ENCODE measurements at regions not wholly inside any gene's neighbourhood (a gene's known extent, or its start where the extent isn't known, plus 50 kb on each side); places are given as distances from the start of the nearest gene placed in this dataset.
"Not testable (repeated sequence)": the region's sequence is repeated elsewhere in the genome, so short reads cannot be mapped to it uniquely, and the experiment has no call there.

- Mint-ChIP-seq H3K9me3 (no peaks in the 10 kb centered on the region), H3K36me3 (ENCODE audit: insufficient read depth) (no peaks in the 10 kb centered on the region), H3K4me1 (ENCODE audit: low read depth) (no peaks in the 10 kb centered on the region), H3K27me3 (ENCODE audit: low read depth) (peaks cover 47% of the 10 kb centered on the region), H3K4me3 (no peak overlapping the region)
- DNase-seq = no peak
- no peak for ATAC-seq
Measured at GRCh38 chr19:30256496-30256850, 115.7 kb upstream of the ZNF536 start.

- Mint-ChIP-seq H3K4me1 (ENCODE audit: low read depth) (no peaks in the 10 kb centered on the region), H3K27me3 (ENCODE audit: low read depth) (peaks cover 9% of the 10 kb centered on the region), H3K9me3 (no peaks in the 10 kb centered on the region), H3K4me3 (no peak overlapping the region), H3K36me3 (ENCODE audit: insufficient read depth) (no peaks in the 10 kb centered on the region)
- ATAC-seq = no peak
- DNase-seq = no peak
Measured at GRCh38 chr19:30263830-30264381, 108.3 kb upstream of the ZNF536 start.

DNA sequence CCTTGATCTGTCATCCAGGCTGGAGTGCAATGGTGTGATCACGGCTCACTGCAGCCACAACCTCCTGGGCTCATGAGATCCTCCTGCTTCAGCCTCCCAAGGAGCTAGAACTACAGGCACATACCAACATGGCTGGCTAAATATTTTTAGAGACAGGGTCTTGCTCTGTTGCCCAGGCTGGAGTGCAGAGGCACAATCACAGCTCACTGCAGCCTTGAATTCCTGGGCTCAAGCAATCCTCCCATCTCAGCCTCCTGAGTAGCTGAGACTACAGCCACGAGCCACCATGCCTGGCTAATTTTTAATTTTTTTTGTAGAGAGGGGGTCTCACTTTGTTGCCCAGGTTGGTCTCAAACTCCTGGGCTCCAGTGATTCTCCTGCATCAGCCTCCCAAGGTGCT lies 106.3 kb upstream of the ZNF536 start:
- ATAC-seq; H3K36me3 Mint-ChIP-seq (ENCODE audit: insufficient read depth); H3K4me1 Mint-ChIP-seq (ENCODE audit: low read depth); DNase-seq; H3K27me3 Mint-ChIP-seq (ENCODE audit: low read depth); H3K4me3 Mint-ChIP-seq; H3K9me3 Mint-ChIP-seq: not testable (repeated sequence)

- DNase-seq (no peak), ATAC-seq (no peak)
- no peak overlapping the region for H3K4me3 Mint-ChIP-seq
- no peaks in the 10 kb centered on the region for H3K36me3 Mint-ChIP-seq (ENCODE audit: insufficient read depth)
- H3K4me1 Mint-ChIP-seq (ENCODE audit: low read depth) = no peaks in the 10 kb centered on the region
- no peaks in the 10 kb centered on the region for H3K9me3 Mint-ChIP-seq
- peaks cover 3% of the 10 kb centered on the region for H3K27me3 Mint-ChIP-seq (ENCODE audit: low read depth)
Measured at GRCh38 chr19:30266687-30267086, 105.5 kb upstream of the ZNF536 start.

GRCh38 chr19:30267332-30267731 lies 104.9 kb upstream of the ZNF536 start:
- DNase-seq (no peak), ATAC-seq (no peak)
- Mint-ChIP-seq H3K4me3 (no peak overlapping the region), H3K9me3 (peaks cover under 1% of the 10 kb centered on the region), H3K27me3 (ENCODE audit: low read depth) (peaks cover 3% of the 10 kb centered on the region), H3K36me3 (ENCODE audit: insufficient read depth) (no peaks in the 10 kb centered on the region), H3K4me1 (ENCODE audit: low read depth) (no peaks in the 10 kb centered on the region)

DNA sequence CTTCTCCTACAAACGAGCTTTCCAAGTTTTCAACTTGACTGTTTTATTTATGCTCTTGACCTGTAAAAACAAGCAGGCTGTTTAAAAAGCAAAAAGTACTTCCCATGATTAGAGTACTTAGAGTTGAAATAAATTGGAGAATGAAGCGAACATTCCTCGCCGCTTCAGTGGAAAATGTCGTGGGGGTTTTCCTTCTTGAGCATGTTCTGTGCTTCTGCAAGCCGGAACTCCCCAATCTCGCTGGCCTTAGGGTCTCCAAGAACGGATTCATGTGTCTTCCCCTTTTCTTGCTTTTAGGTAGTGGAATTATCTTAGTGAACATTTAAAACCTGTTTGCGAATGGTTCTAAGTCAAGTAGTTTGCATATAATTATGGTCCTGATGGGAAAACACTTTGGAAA lies 103.6 kb upstream of the ZNF536 start:
- H3K27me3 Mint-ChIP-seq (ENCODE audit: low read depth) = no peaks in the 10 kb centered on the region

DNA sequence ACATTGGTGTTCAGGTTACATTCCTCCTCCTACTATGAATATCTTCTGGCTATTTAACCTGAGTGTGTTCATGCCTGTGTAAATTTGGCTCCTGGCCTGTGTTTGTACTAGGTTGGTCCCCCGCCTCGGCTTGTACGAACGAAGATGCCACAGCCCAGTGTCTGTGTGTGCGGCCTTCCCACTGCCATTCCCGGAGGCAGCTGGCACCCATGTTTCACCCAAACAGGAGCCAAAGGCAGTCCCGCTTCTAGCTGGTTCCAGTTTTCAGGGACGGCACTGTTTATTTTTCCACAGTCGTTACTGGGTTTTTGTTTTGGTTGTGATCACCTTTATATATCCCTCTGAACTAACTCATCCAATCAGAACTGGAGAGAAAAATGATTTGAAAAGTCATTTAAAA lies 102.5 kb upstream of the ZNF536 start:
- H3K4me3 Mint-ChIP-seq = no peak overlapping the region
- no peaks in the 10 kb centered on the region for H3K27me3 Mint-ChIP-seq (ENCODE audit: low read depth)
- H3K9me3 Mint-ChIP-seq = peaks cover 14% of the 10 kb centered on the region
- ATAC-seq = no peak
- DNase-seq = no peak
- H3K4me1 Mint-ChIP-seq (ENCODE audit: low read depth) = no peaks in the 10 kb centered on the region
- no peaks in the 10 kb centered on the region for H3K36me3 Mint-ChIP-seq (ENCODE audit: insufficient read depth)

More for the DNA sequence above, 103.6 kb upstream of the ZNF536 start:
- DNase-seq (no peak), ATAC-seq (no peak)
- no peak overlapping the region for H3K4me3 Mint-ChIP-seq
- no peaks in the 10 kb centered on the region for H3K4me1 Mint-ChIP-seq (ENCODE audit: low read depth)
- no peaks in the 10 kb centered on the region for H3K36me3 Mint-ChIP-seq (ENCODE audit: insufficient read depth)
- H3K9me3 Mint-ChIP-seq = peaks cover 10% of the 10 kb centered on the region

GRCh38 chr19:30271816-30272215 lies 100.4 kb upstream of the ZNF536 start:
- Mint-ChIP-seq H3K27me3 (ENCODE audit: low read depth) (no peaks in the 10 kb centered on the region), H3K36me3 (ENCODE audit: insufficient read depth) (no peaks in the 10 kb centered on the region), H3K9me3 (peaks cover 14% of the 10 kb centered on the region), H3K4me1 (ENCODE audit: low read depth) (no peaks in the 10 kb centered on the region), H3K4me3 (no peak overlapping the region)
- no peak for ATAC-seq
- no peak for DNase-seq

DNA sequence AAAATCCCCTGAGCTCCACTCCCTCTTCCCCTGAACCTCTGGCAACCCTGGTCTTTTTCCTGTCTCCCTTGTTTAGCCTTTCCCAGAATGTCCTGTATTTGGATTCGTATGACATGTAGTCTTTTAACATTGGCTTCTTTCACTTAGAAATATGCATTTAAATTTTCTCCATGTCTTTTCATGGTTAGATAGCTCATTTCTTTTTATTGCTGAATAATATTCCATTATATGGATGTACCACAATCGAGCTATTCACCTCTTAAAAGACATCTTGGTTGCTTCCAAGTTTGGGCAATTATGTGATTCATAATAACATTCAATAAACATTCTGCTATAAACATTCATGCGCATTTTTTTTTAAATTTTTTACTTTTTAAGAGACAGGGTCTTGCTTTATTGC lies 99.6 kb upstream of the ZNF536 start:
- peaks cover 14% of the 10 kb centered on the region for H3K9me3 Mint-ChIP-seq
- H3K36me3 Mint-ChIP-seq (ENCODE audit: insufficient read depth) = no peaks in the 10 kb centered on the region
- no peak overlapping the region for H3K4me3 Mint-ChIP-seq
- H3K4me1 Mint-ChIP-seq (ENCODE audit: low read depth) = no peaks in the 10 kb centered on the region
- ATAC-seq (no peak), DNase-seq (no peak)
- H3K27me3 Mint-ChIP-seq (ENCODE audit: low read depth) = no peaks in the 10 kb centered on the region

DNA sequence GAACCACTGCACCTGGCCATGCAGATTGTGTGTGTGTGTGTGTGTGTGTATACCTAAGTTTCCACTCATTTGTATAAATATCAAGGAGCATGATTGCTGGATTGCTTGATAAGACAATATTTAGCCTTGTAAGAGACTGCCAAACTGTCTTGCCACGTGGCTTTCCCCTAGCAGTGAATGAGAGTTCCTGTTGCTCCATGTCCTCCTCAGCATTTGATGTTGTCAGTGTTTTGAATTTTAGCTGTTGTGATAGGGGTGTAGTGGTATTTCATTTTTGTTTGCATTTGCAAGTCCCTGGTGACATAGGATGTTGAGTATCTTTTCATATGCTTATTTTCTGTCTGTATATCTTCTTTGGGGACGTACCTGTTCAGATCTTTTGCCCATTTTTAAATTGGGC lies 99.0 kb upstream of the ZNF536 start:
- ATAC-seq (no peak), DNase-seq (no peak)
- no peak overlapping the region for H3K4me3 Mint-ChIP-seq
- peaks cover 14% of the 10 kb centered on the region for H3K9me3 Mint-ChIP-seq
- H3K4me1 Mint-ChIP-seq (ENCODE audit: low read depth) = no peaks in the 10 kb centered on the region
- H3K27me3 Mint-ChIP-seq (ENCODE audit: low read depth) = peaks cover 3% of the 10 kb centered on the region
- H3K36me3 Mint-ChIP-seq (ENCODE audit: insufficient read depth) = no peaks in the 10 kb centered on the region

DNA sequence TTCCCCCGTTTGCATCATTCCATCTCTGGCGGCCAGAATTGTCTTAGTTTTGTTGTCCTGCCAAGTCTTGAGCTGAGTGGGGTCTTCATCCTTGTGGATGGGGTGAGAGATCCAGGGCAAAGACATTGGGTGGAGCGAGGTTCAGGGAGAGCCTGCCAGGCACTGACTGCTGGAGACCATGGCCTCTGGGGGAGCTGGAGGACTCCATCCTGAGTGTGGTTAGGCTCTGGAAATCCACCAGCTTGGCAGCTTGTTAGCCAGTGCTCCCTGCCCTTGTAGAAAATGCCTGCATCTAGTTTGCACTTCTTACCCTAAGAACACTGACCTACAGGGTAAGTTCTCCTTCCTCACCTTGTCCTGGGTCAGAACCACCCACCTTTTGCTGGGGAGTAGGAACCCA lies 97.2 kb upstream of the ZNF536 start:
- no peak overlapping the region for H3K4me3 Mint-ChIP-seq
- DNase-seq = no peak
- no peaks in the 10 kb centered on the region for H3K4me1 Mint-ChIP-seq (ENCODE audit: low read depth)
- H3K36me3 Mint-ChIP-seq (ENCODE audit: insufficient read depth) = no peaks in the 10 kb centered on the region
- H3K9me3 Mint-ChIP-seq = peaks cover 14% of the 10 kb centered on the region
- H3K27me3 Mint-ChIP-seq (ENCODE audit: low read depth) = peaks cover 5% of the 10 kb centered on the region
- no peak for ATAC-seq

- Mint-ChIP-seq H3K4me3 (no peak overlapping the region), H3K27me3 (ENCODE audit: low read depth) (peaks cover 13% of the 10 kb centered on the region), H3K9me3 (peaks cover 14% of the 10 kb centered on the region), H3K4me1 (ENCODE audit: low read depth) (no peaks in the 10 kb centered on the region), H3K36me3 (ENCODE audit: insufficient read depth) (no peaks in the 10 kb centered on the region)
- DNase-seq = no peak
- no peak for ATAC-seq
Measured at GRCh38 chr19:30276011-30276882, 95.9 kb upstream of the ZNF536 start.

DNA sequence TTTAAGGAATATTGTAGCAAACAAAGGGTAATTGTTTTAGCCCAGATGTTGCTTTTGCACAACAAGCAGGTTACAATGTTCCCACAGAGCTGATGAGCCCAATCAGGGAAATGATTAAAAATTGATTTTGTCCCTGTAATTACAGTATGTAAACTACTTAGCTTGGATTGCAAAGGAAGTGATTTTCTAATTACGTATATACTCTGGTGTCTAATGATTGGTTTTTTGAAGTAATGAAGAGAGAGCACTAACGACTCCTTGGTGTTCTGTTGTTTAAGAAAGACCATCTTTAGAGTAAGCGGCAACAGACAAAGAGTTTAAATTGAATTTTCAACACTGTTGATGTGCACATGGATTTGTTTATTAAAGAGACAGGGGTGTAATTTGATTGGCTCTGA lies 95.3 kb upstream of the ZNF536 start:
- no peak for ATAC-seq
- Mint-ChIP-seq H3K36me3 (ENCODE audit: insufficient read depth) (no peaks in the 10 kb centered on the region), H3K4me3 (no peak overlapping the region), H3K27me3 (ENCODE audit: low read depth) (peaks cover 16% of the 10 kb centered on the region), H3K9me3 (peaks cover 14% of the 10 kb centered on the region), H3K4me1 (ENCODE audit: low read depth) (no peaks in the 10 kb centered on the region)
- no peak for DNase-seq

DNA sequence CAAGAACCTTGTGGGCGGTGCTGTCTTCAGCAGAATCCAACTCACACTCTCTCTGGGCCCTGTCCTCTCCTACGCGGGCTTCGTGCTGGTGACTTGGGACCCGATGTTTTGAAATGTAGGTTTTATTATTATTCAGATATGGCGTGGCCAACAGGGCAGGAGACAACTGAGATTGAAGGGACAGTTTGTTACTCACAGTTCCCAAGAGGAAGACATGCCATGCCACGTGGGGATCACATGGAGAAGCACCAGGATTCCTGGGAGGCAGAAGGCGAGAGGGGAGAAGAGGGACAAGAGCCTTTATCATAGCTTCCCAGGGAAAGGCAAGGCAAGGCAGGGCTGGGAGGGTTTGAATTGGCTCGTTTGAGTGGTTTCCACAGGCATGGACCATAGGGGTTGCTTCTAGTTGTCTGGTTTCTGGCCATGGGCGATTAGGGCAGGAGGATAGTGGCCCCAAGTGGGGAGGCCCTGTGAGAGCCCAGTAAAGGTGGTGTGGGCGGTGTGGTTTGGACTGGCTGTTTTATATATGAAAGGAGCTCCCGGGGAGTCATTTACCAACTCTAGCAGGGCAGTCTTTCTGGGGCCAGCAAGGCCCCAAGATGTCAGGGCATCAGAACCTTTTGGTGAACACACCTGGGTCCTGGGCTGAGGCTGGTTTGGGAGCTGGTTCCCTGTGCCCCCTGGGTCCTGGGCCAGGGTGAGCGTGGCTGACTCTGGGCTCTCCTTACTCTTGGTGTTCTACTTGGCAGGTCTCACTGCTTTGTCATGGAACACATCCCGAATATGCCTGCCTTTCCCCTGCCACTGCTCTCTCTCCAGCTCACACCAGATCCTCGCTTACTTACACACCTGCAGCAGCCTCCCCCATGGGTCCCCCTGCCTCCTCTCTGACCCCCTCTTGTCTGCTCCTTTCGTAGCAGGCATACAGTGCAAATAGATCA lies 94.0 kb upstream of the ZNF536 start:
- ATAC-seq (no peak), DNase-seq (no peak)
- no peaks in the 10 kb centered on the region for H3K36me3 Mint-ChIP-seq (ENCODE audit: insufficient read depth)
- peaks cover 8% of the 10 kb centered on the region for H3K9me3 Mint-ChIP-seq
- H3K27me3 Mint-ChIP-seq (ENCODE audit: low read depth) = peaks cover 16% of the 10 kb centered on the region
- H3K4me1 Mint-ChIP-seq (ENCODE audit: low read depth) = no peaks in the 10 kb centered on the region
- H3K4me3 Mint-ChIP-seq = no peak overlapping the region
